ENCODE measurements at regions not wholly inside any gene's neighbourhood (a gene's known extent, or its start where the extent isn't known, plus 50 kb on each side); places are given as distances from the start of the nearest gene placed in this dataset.

- DNase-seq: no peak
Observed at GRCh38 chr12:88982694-88983093, 369.6 kb downstream of the DUSP6 start.

GRCh38 chr12:88977115-88977514 lies 375.2 kb downstream of the DUSP6 start:
- DNase-seq: no peak

- no peak for DNase-seq
Observed at GRCh38 chr12:88973998-88974397, 378.3 kb downstream of the DUSP6 start.

GRCh38 chr12:88970740-88971139 lies 381.6 kb downstream of the DUSP6 start:
- DNase-seq: no peak

- no peak for DNase-seq
Observed at GRCh38 chr12:88969127-88969526, 383.2 kb downstream of the DUSP6 start.

- DNase-seq: no peak
Observed at GRCh38 chr12:88960213-88960878, 380.1 kb upstream of the KITLG start.

GRCh38 chr12:88958946-88959345 lies 378.7 kb upstream of the KITLG start:
- no peak for DNase-seq

- DNase-seq: no peak
Observed at GRCh38 chr12:88958153-88958552, 377.9 kb upstream of the KITLG start.

- DNase-seq: no peak
Observed at GRCh38 chr12:88957358-88957757, 377.1 kb upstream of the KITLG start.

- no peak for DNase-seq
Observed at GRCh38 chr12:88955531-88955930, 375.3 kb upstream of the KITLG start.

GRCh38 chr12:88953029-88953586 lies 372.8 kb upstream of the KITLG start:
- no peak for DNase-seq

- DNase-seq: no peak
Observed at GRCh38 chr12:88952562-88952942, 372.3 kb upstream of the KITLG start.

- no peak for DNase-seq
Observed at GRCh38 chr12:88951860-88952561, 371.7 kb upstream of the KITLG start.

- DNase-seq: no peak
Observed at GRCh38 chr12:88951177-88951576, 370.9 kb upstream of the KITLG start.

GRCh38 chr12:88947486-88948043 lies 367.3 kb upstream of the KITLG start:
- no peak for DNase-seq

- no peak for DNase-seq
Observed at GRCh38 chr12:88946372-88946997, 366.2 kb upstream of the KITLG start.

GRCh38 chr12:88945051-88945732 lies 364.9 kb upstream of the KITLG start:
- DNase-seq: no peak

GRCh38 chr12:88944397-88944796 lies 364.1 kb upstream of the KITLG start:
- DNase-seq: no peak

- DNase-seq: no peak
Observed at GRCh38 chr12:88940854-88941253, 360.6 kb upstream of the KITLG start.

- no peak for DNase-seq
Observed at GRCh38 chr12:88935856-88936255, 355.6 kb upstream of the KITLG start.

GRCh38 chr12:88934163-88934747 lies 354.0 kb upstream of the KITLG start:
- DNase-seq: no peak

GRCh38 chr12:88932457-88932856 lies 352.2 kb upstream of the KITLG start:
- DNase-seq: no peak

- no peak for DNase-seq
Observed at GRCh38 chr12:88931598-88931997, 351.3 kb upstream of the KITLG start.
